Ishikawa (cell line): ENCODE measurements at regions not wholly inside any gene's neighbourhood (a gene's known extent, or its start where the extent isn't known, plus 50 kb on each side); places are given as distances from the start of the nearest gene placed in this dataset.

Experiments
- CEBPB ChIP-seq: IDR thresholded peaks from 2 replicates; pipeline ENCODE4 v1.6.1; 2012
- CREB1 ChIP-seq: IDR thresholded peaks from 2 replicates; pipeline ENCODE4 v1.6.1; 2012; ENCODE audit warnings: low read depth
- EGR1 ChIP-seq: IDR thresholded peaks from 2 replicates; pipeline ENCODE4 v1.6.1; 2012
- EP300 ChIP-seq: IDR thresholded peaks from 2 replicates; pipeline ENCODE4 v1.6.1; 2012; ENCODE audit warnings: borderline replicate concordance
- FOXM1 ChIP-seq: IDR thresholded peaks from 2 replicates; pipeline ENCODE4 v1.6.1; 2012; ENCODE audit warnings: low read depth, borderline replicate concordance
- RAD21 ChIP-seq: IDR thresholded peaks from 2 replicates; pipeline ENCODE4 v1.6.1; 2012; ENCODE audit warnings: low read depth
- TAF1 ChIP-seq: IDR thresholded peaks from 2 replicates; pipeline ENCODE4 v1.6.1; 2012; ENCODE audit warnings: low read depth, mild to moderate bottlenecking
- TEAD4 ChIP-seq: IDR thresholded peaks from 2 replicates; pipeline ENCODE4 v1.6.1; 2012
- YY1 ChIP-seq: IDR thresholded peaks from 2 replicates; pipeline ENCODE4 v1.6.1; 2012; ENCODE audit warnings: low read depth
- ZBTB7A ChIP-seq: IDR thresholded peaks from 2 replicates; pipeline ENCODE4 v1.6.1; 2012; ENCODE audit warnings: low read depth
- TF ChIP-seq, protein P1 (sequence below): IDR thresholded peaks from 2 replicates; pipeline ENCODE4 v1.6.1; 2012
- TF ChIP-seq, protein P2 (sequence below): IDR thresholded peaks from 2 replicates; pipeline ENCODE4 v1.6.1; 2012; ENCODE audit warnings: low read depth, mild to moderate bottlenecking
- TF ChIP-seq, protein P3 (sequence below): IDR thresholded peaks from 2 replicates; pipeline ENCODE4 v1.6.1; 2012

DNA sequence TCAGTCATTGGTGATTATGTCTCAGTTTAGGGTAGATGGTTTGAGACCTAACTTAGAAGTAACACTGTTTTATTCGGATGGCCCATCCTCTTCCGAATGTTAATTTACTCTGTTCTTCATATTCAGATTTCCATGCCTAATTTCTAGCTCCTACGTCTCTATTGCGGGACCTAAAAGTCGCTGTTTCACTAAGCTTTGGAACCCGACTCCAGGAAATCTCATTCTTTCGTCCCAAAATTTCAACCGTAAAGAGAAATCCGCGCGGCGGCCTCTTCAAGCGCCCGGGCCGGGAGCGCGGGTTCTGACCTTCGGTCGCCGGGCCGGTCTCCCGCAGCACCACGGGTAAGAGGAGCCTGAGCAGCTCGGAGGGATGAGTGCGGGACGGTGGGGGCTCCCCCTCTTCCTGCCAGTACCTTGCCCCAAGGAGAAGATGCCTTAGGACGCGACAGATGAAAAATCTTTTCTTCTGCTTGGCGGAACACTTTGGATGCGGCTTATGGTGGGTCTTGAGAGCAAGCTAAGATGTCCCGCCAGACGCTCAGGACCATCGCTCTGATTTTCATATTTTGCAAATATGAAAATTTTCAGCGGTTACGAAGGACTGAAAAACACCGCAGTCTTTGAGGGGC lies 128.7 kb downstream of the PPIAL4G start:
- TF ChIP-seq RAD21 (no peak), EGR1 (no peak), EP300 (no peak), TAF1 (no peak), CEBPB (no peak), TEAD4 (no peak), CREB1 (no peak), YY1 (no peak), ZBTB7A (no peak), FOXM1 (no peak)
- TF ChIP-seq, protein P1, sequence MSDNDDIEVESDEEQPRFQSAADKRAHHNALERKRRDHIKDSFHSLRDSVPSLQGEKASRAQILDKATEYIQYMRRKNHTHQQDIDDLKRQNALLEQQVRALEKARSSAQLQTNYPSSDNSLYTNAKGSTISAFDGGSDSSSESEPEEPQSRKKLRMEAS: no peak
- TF ChIP-seq, protein P2, sequence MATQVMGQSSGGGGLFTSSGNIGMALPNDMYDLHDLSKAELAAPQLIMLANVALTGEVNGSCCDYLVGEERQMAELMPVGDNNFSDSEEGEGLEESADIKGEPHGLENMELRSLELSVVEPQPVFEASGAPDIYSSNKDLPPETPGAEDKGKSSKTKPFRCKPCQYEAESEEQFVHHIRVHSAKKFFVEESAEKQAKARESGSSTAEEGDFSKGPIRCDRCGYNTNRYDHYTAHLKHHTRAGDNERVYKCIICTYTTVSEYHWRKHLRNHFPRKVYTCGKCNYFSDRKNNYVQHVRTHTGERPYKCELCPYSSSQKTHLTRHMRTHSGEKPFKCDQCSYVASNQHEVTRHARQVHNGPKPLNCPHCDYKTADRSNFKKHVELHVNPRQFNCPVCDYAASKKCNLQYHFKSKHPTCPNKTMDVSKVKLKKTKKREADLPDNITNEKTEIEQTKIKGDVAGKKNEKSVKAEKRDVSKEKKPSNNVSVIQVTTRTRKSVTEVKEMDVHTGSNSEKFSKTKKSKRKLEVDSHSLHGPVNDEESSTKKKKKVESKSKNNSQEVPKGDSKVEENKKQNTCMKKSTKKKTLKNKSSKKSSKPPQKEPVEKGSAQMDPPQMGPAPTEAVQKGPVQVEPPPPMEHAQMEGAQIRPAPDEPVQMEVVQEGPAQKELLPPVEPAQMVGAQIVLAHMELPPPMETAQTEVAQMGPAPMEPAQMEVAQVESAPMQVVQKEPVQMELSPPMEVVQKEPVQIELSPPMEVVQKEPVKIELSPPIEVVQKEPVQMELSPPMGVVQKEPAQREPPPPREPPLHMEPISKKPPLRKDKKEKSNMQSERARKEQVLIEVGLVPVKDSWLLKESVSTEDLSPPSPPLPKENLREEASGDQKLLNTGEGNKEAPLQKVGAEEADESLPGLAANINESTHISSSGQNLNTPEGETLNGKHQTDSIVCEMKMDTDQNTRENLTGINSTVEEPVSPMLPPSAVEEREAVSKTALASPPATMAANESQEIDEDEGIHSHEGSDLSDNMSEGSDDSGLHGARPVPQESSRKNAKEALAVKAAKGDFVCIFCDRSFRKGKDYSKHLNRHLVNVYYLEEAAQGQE: no peak
- TF ChIP-seq, protein P3, sequence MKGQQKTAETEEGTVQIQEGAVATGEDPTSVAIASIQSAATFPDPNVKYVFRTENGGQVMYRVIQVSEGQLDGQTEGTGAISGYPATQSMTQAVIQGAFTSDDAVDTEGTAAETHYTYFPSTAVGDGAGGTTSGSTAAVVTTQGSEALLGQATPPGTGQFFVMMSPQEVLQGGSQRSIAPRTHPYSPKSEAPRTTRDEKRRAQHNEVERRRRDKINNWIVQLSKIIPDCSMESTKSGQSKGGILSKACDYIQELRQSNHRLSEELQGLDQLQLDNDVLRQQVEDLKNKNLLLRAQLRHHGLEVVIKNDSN: no peak
